H9 (cell line): ENCODE measurements at regions not wholly inside any gene's neighbourhood (a gene's known extent, or its start where the extent isn't known, plus 50 kb on each side); places are given as distances from the start of the nearest gene placed in this dataset.

Experiments
- DNase-seq: peaks from one replicate; pipeline ENCODE4 v3.0.0-alpha.2; 2017
- H2AFZ ChIP-seq: one replicate; pipeline ENCODE4 v1.6.1; 2013; ENCODE audit warnings: mild to moderate bottlenecking, low read length, control low read depth, moderate library complexity
- H2AK5ac ChIP-seq: 2 replicates; pipeline ENCODE4 v1.6.1; 2013; ENCODE audit warnings: low read length, control low read depth, mixed read lengths; ENCODE audit not compliant: insufficient read length
- H2BK120ac ChIP-seq: one replicate; pipeline ENCODE4 v1.6.1; 2013; ENCODE audit warnings: low read depth, mild to moderate bottlenecking, low read length, control low read depth, inconsistent platforms; ENCODE audit not compliant: poor library complexity, severe bottlenecking
- H2BK12ac ChIP-seq: 2 replicates; pipeline ENCODE4 v1.6.1; 2013; ENCODE audit warnings: low read length, control low read depth, mixed read lengths, low read depth; ENCODE audit not compliant: insufficient read length
- H2BK15ac ChIP-seq: 2 replicates; pipeline ENCODE4 v1.6.1; 2013; ENCODE audit warnings: low read depth, low read length, control low read depth
- H2BK20ac ChIP-seq: one replicate; pipeline ENCODE4 v1.6.1; 2013; ENCODE audit warnings: low read depth, mild to moderate bottlenecking, low read length, control low read depth, inconsistent platforms; ENCODE audit not compliant: poor library complexity, severe bottlenecking
- H2BK5ac ChIP-seq: 2 replicates; pipeline ENCODE4 v1.6.1; 2013; ENCODE audit warnings: low read length, control low read depth, mixed read lengths; ENCODE audit not compliant: insufficient read length
- H3K14ac ChIP-seq: 2 replicates; pipeline ENCODE4 v1.6.1; 2013; ENCODE audit warnings: low read length, control low read depth; ENCODE audit not compliant: insufficient read depth
- H3K18ac ChIP-seq: 2 replicates; pipeline ENCODE4 v1.6.1; 2013; ENCODE audit warnings: low read depth, mild to moderate bottlenecking, mixed read lengths, low read length, control low read depth; ENCODE audit not compliant: insufficient read length
- H3K23ac ChIP-seq: 2 replicates; pipeline ENCODE4 v1.6.1; 2013; ENCODE audit warnings: low read length, control low read depth, mixed read lengths, low read depth; ENCODE audit not compliant: insufficient read length
- H3K23me2 ChIP-seq: 2 replicates; pipeline ENCODE4 v1.6.1; 2013; ENCODE audit warnings: low read depth, mild to moderate bottlenecking, mixed read lengths, low read length, control low read depth; ENCODE audit not compliant: insufficient read length, poor library complexity, severe bottlenecking
- H3K27ac ChIP-seq: 2 replicates; pipeline ENCODE4 v1.5.1; 2013; ENCODE audit warnings: low read length, control low read depth, mixed read lengths, low read depth; ENCODE audit not compliant: insufficient read length
- H3K27me3 ChIP-seq: 2 replicates; pipeline ENCODE4 v1.6.1; 2013; ENCODE audit warnings: low read length, control low read depth, inconsistent platforms; ENCODE audit not compliant: insufficient read depth
- H3K4ac ChIP-seq: 2 replicates; pipeline ENCODE4 v1.6.1; 2013; ENCODE audit warnings: low read depth, mild to moderate bottlenecking, control low read depth, inconsistent platforms, low read length, moderate library complexity
- H3K4me1 ChIP-seq: 2 replicates; pipeline ENCODE4 v1.6.1; 2013; ENCODE audit warnings: low read length, control low read depth, inconsistent platforms; ENCODE audit not compliant: insufficient read depth
- H3K4me2 ChIP-seq: 2 replicates; pipeline ENCODE4 v1.6.1; 2013; ENCODE audit warnings: low read length, control low read depth, mixed read lengths; ENCODE audit not compliant: insufficient read length, insufficient read depth
- H3K56ac ChIP-seq: 2 replicates; pipeline ENCODE4 v1.6.1; 2013; ENCODE audit warnings: low read depth, mild to moderate bottlenecking, mixed read lengths, low read length, control low read depth; ENCODE audit not compliant: insufficient read length
- H3K79me1 ChIP-seq: 2 replicates; pipeline ENCODE4 v1.6.1; 2013; ENCODE audit warnings: low read depth, mild to moderate bottlenecking, moderate library complexity, low read length, control low read depth, inconsistent platforms; ENCODE audit not compliant: insufficient read depth, poor library complexity, severe bottlenecking
- H3K79me2 ChIP-seq: 2 replicates; pipeline ENCODE4 v1.6.1; 2013; ENCODE audit warnings: low read length, control low read depth, inconsistent platforms; ENCODE audit not compliant: insufficient read depth
- H3K9ac ChIP-seq: 2 replicates; pipeline ENCODE4 v1.6.1; 2013; ENCODE audit warnings: low read length, control low read depth, mixed read lengths; ENCODE audit not compliant: insufficient read length; ENCODE audit errors: extremely low read depth
- H3K9me3 ChIP-seq: one replicate; pipeline ENCODE4 v1.6.1; 2013; ENCODE audit warnings: low read depth, low read length, inconsistent platforms; ENCODE audit not compliant: control insufficient read depth
- H3T11ph ChIP-seq: one replicate; pipeline ENCODE4 v1.6.1; 2013; ENCODE audit warnings: mild to moderate bottlenecking, low read length, control low read depth, inconsistent platforms
- H4K20me1 ChIP-seq: one replicate; pipeline ENCODE4 v1.6.1; 2013; ENCODE audit not compliant: control insufficient read depth, insufficient read length, insufficient read depth
- H4K5ac ChIP-seq: 2 replicates; pipeline ENCODE4 v1.6.1; 2013; ENCODE audit warnings: low read depth, mild to moderate bottlenecking, mixed read lengths, low read length, control low read depth; ENCODE audit not compliant: insufficient read length
- H4K8ac ChIP-seq: replicated peaks from 2 replicates; pipeline ENCODE4 v1.6.1; 2013; ENCODE audit warnings: low read length, control low read depth, mixed read lengths, low read depth; ENCODE audit not compliant: insufficient read length
- H4K91ac ChIP-seq: 2 replicates; pipeline ENCODE4 v1.6.1; 2013; ENCODE audit warnings: low read depth, mild to moderate bottlenecking, moderate library complexity, mixed read lengths, low read length, control low read depth; ENCODE audit not compliant: insufficient read length
- H3K27ac Mint-ChIP-seq, 3 experiments: 2 replicates in 2 of 3; 3 replicates in 1 of 3; pipeline ENCODE4 v1.8.0; 2020 to 2021; ENCODE audit warnings: mixed read lengths in 3 of 3, mild to moderate bottlenecking in 1 of 3, moderate library complexity in 1 of 3
- H3K27me3 Mint-ChIP-seq: 2 replicates; pipeline ENCODE4 v1.8.0; 2021; ENCODE audit warnings: low read depth, mild to moderate bottlenecking, moderate library complexity, mixed read lengths
- H3K36me3 Mint-ChIP-seq, 3 experiments: 2 replicates in 2 of 3; 3 replicates in 1 of 3; pipeline ENCODE4 v1.8.0; 2020 to 2021; ENCODE audit warnings: low read depth in 3 of 3, mixed read lengths in 3 of 3; ENCODE audit not compliant: insufficient read depth in 1 of 3
- H3K4me1 Mint-ChIP-seq, 2 experiments: 2 replicates each; pipeline ENCODE4 v1.8.0; 2020; ENCODE audit warnings: mixed read lengths in 2 of 2
- H3K4me3 Mint-ChIP-seq, 2 experiments: 2 replicates in 1 of 2; 3 replicates in 1 of 2; pipeline ENCODE4 v1.8.0; 2020 to 2021; ENCODE audit warnings: mild to moderate bottlenecking in 2 of 2, mixed read lengths in 2 of 2, moderate library complexity in 1 of 2
- H3K9me3 Mint-ChIP-seq, 2 experiments: 2 replicates in 1 of 2; 3 replicates in 1 of 2; pipeline ENCODE4 v1.8.0; 2020; ENCODE audit warnings: mild to moderate bottlenecking in 2 of 2, mixed read lengths in 2 of 2, moderate library complexity in 1 of 2
- WGBS: extraction: QIAGEN DNeasy Blood & Tissue Kit; methylation state at CpG from one replicate; pipeline ENCODE4 v1.1.7; 2013; ENCODE audit warnings: missing lambda C conversion rate, low lambda C conversion rate, mixed read lengths; ENCODE audit not compliant: insufficient read length; ENCODE audit errors: extremely low coverage; 5-methylcytosine and 5-hydroxymethylcytosine counted together
- TF ChIP-seq, protein P1 (sequence below): fragments of 200-600 bp; sonication (generic); conservative IDR thresholded peaks from 3 replicates; pipeline ENCODE4 v1.8.0; 2021; ENCODE audit warnings: antibody characterized with exemption, mild to moderate bottlenecking

DNA sequence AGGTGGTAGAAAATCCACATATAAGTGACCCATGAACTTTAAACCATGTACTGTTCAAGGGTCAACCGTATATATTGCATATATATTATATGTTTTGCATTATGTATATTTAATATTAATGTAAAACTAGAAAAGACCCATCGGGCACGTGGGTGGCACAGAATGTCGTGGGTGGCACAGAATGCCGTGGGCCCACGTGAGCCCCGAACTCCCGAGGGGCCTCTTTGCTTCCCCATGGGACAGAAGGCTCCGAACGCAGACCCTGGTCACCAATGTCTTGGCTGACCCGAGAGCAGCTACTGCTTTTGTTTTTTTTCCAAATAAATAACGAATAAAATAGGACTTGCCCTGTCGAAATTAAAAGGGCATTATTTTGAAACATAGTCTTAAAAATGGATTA lies 415.4 kb downstream of the BRD1 start:
- TF ChIP-seq, protein P1, sequence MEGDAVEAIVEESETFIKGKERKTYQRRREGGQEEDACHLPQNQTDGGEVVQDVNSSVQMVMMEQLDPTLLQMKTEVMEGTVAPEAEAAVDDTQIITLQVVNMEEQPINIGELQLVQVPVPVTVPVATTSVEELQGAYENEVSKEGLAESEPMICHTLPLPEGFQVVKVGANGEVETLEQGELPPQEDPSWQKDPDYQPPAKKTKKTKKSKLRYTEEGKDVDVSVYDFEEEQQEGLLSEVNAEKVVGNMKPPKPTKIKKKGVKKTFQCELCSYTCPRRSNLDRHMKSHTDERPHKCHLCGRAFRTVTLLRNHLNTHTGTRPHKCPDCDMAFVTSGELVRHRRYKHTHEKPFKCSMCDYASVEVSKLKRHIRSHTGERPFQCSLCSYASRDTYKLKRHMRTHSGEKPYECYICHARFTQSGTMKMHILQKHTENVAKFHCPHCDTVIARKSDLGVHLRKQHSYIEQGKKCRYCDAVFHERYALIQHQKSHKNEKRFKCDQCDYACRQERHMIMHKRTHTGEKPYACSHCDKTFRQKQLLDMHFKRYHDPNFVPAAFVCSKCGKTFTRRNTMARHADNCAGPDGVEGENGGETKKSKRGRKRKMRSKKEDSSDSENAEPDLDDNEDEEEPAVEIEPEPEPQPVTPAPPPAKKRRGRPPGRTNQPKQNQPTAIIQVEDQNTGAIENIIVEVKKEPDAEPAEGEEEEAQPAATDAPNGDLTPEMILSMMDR, result no peak
- Histone ChIP-seq H3T11ph (no peak overlapping the region), H3K18ac (no peak overlapping the region), H2BK12ac (no peak overlapping the region), H3K4me2 (no peak overlapping the region), H3K23me2 (no peaks in the 10 kb centered on the region), H2BK15ac (no peak overlapping the region), H2AK5ac (no peak overlapping the region), H3K14ac (no peak overlapping the region), H4K91ac (no peak overlapping the region), H4K20me1 (peaks cover 4% of the 10 kb centered on the region), H2BK5ac (no peak overlapping the region), H3K27me3 (no peaks in the 10 kb centered on the region), H3K9ac (no peak overlapping the region), H3K4me1 (no peaks in the 10 kb centered on the region; the same call in 1 of the 2 replicates), H4K5ac (no peak overlapping the region), H3K79me2 (no peaks in the 10 kb centered on the region), H3K4ac (no peak overlapping the region), H3K79me1 (no peaks in the 10 kb centered on the region), H4K8ac (no peak overlapping the region), H3K23ac (no peak overlapping the region), H3K27ac (no peak overlapping the region), H2BK120ac (no peak overlapping the region), H3K9me3 (no peaks in the 10 kb centered on the region), H3K56ac (no peak overlapping the region), H2AFZ (no peak overlapping the region), H2BK20ac (no peak overlapping the region)
- Mint-ChIP-seq H3K36me3 (no peaks in the 10 kb centered on the region; a peak in 1 of 7 replicates), H3K4me1 (peaks cover 11 to 13% of the 10 kb centered on the region in 2 experiments), H3K4me3 (no peak overlapping the region), H3K27me3 (peaks cover 13% of the 10 kb centered on the region), H3K27ac (no peak overlapping the region), H3K9me3 (peaks cover 0 to 3% of the 10 kb centered on the region in 2 experiments; a peak in 1 of 5 replicates)
- DNase-seq, result no peak
- WGBS, result no CpG with 5 or more reads among the region's 13 CpGs
